GM03348 (cell line): ENCODE measurements at regions not wholly inside any gene's neighbourhood (a gene's known extent, or its start where the extent isn't known, plus 50 kb on each side); places are given as distances from the start of the nearest gene placed in this dataset.

Experiments
- DNase-seq: peaks from one replicate; pipeline ENCODE4 v3.0.0; 2012; ENCODE audit warnings: low spot score

DNA sequence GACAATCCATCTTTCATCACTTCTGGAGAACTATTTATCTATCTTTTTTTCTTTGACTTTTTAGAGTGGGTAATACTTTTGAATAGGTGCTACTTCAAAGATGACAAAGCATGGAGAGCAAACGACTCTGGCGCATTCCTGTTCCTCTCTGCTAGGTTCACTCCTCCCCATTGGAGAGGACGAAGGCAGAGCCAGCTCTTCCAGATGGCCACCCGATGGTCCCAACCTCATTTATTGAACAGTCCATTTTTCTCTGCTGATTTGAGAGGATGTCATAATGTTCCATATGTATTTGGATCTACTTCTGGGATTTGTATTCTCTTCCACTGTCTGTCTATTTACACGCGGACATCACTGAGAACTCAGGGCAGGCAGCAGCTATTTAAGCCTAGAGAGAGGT is 284.3 kb upstream of the CXCR4 start:
- no peak for DNase-seq

DNA sequence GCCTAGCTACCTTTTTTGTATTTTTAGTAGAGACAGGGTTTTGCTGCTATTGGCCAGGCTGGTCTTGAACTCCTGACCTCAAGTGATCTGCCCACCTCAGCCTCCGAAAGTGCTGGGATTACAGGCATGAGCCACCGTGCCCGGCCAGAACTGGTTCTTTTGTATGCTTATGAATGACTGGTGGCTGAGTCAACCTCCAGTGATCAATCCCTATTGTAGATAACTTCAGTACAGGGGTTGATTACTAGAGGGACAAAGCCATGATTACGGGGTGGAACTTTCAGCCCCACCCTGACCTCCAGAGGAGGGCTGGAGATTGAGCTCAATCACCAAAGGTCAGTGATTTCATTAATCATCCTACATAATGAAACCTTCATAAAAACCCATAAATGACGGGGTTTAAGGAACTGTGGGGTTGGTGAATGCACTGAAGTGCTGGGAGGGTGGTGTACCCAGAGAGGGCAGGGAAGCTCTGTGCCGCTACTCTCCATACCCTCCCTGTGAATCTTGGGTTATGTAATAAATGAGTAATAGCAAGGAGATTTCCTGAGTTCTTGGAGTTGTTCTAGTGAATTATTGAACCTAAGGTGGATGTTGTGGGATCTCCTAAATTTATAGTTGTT is 281.8 kb upstream of the CXCR4 start:
- no peak for DNase-seq

DNA sequence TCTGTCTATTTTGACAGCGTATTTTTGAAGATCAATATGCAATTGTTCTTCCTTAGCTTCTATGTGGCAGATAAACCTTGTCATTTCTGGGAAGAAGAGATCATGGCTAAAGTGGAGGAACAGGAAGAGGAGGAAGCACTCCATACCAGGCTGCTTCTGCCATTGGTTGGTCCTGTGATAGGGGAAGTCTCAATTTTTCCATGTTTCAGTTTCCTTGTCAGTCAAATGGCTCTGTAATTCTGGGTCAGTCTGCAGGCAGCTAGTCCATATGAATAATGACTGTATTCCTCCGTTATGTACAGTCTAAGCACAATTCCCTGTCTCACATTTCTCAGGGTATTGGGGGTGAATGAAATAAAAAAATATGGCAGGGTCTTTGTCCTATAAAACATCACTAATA is 277.6 kb upstream of the CXCR4 start:
- DNase-seq: no peak

DNA sequence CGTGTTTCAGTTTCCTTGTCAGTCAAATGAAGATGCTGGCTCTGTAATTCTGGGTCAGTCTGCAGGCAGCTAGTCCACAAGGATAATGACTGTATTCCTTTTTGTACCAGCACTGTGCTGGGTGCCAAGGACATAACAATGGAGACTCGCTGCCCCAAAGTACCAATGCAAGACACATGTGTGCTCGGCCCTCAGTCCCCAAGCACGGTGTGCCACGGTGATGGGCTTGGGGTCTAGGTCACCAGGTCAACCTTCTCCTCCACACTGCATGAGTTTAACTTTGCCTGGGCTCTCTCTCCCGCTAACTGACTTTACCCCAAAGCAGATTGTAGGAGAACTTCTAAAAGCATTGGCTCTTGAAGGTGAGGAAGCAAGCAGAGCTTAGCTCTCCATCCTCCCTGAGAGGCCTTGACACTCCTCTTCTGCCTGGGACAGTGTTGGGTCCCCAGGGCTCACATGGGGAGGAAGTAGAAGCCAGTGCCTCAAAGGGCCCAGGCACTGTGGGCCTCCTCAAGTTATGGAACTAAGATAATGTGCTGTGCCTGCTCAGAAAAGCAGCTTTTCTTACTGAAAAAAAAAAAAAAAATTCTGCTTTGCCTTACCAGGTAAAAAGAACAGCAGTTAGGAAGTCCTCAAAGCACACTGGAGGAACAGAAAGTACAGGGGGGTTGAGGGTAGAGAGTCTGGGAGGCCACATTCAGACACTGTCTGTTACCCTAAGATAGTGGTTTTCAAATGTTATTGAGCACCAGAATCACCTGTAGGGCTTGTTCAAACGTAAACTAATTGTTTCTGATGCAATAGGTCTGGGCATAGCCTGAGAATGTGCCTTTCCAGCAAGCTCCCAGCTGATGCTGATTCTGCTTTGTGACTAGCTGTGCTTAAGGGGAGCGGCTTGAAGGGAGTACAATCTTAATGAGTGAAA is 276.4 kb upstream of the CXCR4 start:
- DNase-seq: no peak

DNA sequence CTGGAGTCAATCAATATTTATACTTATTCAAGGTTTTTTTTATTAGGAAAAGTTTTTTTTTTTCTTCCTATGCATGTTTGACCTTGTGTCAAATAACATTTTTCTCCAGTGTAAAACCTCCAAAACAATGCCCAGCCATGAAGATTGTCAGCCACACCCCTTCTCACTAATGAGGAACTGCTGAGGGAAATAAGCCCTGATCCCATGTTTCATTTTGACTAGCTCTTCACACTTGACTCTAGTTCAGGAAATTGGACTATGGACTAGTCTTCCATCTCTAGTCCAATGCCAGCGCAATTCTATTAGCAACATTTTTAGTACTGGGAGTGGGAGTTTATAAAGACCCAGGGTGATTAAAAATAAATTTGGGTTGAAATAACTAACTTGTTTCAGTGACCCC is 275.6 kb upstream of the CXCR4 start:
- DNase-seq: no peak

DNA sequence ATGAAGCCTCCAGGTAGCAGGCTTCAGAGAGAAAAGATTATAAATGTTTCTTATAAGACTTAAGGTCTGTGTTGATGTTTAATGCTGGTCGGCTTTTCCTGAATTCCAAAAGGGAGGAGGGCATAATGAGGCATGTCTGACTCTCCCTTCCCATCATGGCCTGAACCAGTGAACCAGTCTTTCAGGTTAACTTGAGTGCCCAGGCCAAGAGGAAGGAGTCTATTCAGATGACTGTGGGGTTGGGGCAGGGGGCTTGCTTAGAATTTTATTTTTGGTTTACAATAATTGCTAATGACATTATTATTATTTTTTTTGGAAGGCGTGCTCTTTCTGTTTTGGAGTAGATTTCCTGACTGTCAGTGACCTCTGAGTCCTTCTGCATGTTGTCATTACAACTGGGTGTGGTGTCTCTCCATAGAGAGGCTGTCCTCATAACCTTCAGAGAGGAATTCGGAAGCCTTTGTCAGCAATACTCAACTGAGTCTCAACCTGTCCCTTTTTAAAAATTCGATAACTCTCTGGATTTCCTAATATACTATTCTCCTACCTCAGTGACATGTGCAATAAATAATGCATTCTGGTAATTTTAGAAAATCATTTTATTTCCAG is 275.1 kb upstream of the CXCR4 start:
- DNase-seq: no peak

DNA sequence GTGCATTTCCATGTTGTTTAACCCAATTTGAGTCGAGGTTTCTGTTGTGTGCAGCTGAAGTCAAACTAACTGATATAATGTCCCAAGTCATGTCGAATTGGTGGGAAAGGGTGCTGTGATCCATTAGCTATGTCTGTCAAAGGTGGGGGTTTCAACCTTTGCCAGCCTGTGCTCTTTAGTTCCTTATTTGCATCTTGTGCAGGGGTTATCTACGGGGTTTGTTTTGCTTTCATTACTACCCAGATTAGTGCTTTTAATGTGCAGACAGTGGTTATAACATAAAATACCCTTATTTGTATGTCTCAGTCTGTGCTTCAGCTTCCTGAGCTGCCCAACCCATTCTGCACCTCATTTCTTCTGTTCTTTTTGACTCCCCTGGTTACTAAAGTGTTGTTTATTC is 271.9 kb upstream of the CXCR4 start:
- no peak for DNase-seq

DNA sequence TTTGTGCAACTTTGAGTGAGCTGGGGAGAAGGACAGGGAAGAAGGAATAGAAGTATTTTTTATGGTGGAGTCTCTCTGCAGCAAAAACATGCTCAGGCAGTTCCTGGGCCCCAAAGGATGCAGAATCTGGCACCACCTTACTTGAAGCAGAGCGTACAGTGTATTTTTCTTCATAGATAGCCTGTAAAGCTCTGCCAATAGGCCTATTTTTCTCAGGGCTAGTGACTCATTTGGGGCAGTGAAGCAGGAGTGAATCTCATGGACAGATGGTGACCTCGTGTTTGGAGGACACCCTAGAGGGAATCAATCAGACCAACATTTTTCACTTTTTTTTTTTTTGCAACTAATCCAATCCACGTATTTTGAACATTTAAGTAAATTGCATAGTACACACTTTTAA is 268.1 kb upstream of the CXCR4 start:
- peak; percentile 32 for DNase-seq

DNA sequence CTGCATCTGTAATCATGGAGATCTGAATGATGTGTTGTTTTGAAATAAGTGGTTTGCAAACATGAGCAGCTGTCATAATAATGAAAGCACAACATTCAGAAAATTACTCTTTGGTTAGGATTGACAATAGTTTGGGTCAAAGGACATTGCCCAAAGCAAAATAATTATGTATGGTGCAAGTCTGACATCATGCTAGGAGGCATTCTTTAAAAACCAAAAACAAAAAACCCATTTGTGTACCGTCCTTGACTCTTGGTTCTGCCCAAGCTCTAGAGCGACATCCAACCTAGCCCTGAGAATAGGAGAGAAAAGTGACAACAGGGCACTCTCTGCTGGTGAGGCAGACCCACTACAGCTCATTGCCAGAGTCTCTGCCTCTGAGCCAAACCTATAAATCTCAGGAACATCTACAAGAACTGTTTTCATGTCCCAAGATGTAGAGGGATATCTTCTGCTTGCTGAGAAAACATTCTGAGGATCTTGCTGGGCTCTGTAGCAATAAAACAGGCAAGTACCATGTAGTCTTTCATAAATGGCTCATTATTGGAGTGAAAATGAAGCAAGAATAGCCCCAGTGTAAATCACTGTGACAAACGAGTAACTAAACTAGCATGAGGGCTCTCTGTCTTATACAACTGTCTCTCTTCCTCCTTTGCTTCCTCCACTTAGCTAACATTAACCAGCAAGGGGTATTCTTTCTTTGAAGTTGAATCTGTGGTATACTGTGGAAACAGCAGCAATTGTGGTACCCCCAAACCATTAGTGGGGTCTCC is 266.8 kb upstream of the CXCR4 start:
- no peak for DNase-seq

DNA sequence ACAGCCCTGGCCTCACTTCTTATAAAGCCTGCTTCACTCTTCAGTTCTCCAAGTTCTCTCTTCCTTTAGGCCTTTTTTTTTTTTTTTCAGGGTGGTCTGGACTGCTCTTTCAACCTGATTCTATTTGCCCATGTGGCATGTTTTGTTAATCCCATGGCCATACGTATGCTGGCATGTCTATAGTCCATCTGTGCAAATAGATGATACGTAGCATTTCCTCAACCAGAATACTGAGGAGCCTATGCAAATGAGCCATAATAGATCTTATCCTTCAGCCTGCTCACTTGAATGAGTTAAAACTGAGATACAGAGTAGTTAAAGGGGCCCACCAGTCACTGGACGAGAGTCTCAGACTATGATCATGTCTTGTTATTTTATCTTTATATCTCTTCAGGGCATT is 265.2 kb upstream of the CXCR4 start:
- no peak for DNase-seq

DNA sequence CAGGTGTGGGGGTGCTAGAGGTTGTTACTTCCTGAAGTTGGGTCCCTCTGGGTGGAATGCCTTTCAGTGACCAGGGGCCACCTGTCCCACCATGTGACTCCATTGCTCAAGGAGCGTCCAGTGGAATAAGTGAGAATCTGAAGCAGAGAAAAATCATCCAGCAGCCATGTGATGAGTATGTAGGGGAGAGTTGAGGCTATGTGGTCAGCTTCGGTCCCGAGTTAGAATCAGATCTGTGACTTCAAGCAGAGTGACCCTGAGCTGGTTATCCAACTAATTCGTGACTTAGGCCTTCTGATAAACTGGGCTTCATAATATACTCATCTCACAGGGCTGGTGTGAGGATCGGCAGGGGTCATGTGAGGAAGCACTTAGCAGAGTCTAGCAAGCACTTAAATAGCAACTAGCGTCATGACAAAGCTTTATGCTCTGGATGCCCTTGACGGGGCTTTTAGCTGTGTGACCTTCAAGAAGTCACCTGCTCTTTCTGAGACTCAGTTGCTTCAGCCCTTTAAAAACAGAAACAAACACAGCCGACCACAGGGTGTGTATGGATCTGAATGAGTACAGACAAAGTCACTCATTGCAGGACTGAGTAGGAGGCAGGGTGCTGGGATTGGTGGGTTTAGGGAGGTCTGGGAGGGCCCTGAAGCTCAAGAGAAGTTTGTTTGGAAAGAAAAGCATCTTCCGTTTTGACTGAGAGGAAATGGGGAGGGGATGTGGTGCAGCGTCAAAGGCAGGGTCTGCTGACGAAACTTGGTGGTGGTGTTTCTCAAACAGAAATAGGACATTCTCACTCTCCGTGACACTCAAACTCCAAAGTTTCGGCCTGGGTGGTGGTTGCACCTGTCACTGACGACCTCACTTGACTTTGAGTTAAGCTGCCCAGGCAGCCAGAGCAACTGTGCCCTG is 264.0 kb upstream of the CXCR4 start:
- no peak for DNase-seq

DNA sequence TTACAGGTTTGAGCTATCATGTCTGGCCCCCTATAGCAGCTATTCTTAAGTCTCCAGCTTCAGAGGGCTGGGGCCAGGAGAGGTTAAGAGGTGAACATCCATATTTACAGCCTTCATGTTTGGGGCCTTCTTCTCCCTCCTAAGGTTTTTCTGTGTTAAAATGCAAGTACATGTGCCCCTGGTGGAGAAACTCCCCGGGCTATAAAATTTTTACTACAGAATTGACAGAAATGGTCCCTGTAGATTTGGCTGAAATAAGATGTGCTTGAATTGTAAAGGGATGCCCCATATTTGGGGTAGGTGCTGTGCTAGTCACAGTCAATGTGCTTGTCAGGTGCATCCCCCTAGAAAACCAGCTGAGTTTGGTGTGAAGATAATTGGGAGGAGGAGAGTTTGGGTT is 263.3 kb upstream of the CXCR4 start:
- DNase-seq: no peak

DNA sequence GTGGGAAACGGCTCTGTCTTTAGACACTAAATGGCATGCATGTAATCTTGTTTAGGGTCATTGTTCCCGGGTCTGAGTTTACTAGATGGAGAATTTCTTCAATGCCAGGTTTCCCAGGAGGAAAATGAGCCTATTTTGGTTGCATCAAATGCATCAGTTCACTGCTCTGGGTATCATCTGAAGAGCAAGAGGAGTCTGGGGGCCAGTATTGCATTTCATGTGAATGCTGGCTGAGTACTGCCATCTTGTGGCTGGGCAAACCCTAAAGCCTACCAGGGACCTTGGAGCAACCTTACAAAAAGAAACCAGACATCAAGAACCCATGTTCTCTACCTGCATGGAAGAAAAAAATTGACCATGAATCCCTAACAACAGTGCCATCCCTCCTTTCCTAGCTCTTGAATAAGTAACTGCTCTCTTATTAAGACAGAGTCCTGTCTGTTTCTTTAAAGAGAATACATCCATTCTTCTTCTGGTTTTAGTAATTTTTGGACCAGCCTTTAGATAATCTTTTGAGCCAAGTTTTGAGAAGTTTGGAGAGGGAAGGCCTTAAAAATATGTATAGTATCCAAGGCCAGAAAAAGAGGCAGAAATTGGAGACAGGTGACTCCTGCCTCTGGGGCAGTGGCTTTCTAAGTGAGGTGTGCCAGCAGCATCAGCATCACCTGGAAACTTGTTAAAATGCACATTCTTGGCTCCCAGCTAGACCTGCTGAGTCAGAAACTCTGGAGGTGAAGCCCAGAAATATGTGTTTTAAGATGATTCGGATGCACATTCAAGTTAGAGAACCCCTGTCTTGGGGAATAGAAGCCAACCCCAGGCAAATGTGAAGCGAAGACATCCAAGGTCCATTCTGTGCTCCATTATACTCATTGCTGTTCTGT is 261.0 kb upstream of the CXCR4 start:
- DNase-seq: peak; percentile 38

DNA sequence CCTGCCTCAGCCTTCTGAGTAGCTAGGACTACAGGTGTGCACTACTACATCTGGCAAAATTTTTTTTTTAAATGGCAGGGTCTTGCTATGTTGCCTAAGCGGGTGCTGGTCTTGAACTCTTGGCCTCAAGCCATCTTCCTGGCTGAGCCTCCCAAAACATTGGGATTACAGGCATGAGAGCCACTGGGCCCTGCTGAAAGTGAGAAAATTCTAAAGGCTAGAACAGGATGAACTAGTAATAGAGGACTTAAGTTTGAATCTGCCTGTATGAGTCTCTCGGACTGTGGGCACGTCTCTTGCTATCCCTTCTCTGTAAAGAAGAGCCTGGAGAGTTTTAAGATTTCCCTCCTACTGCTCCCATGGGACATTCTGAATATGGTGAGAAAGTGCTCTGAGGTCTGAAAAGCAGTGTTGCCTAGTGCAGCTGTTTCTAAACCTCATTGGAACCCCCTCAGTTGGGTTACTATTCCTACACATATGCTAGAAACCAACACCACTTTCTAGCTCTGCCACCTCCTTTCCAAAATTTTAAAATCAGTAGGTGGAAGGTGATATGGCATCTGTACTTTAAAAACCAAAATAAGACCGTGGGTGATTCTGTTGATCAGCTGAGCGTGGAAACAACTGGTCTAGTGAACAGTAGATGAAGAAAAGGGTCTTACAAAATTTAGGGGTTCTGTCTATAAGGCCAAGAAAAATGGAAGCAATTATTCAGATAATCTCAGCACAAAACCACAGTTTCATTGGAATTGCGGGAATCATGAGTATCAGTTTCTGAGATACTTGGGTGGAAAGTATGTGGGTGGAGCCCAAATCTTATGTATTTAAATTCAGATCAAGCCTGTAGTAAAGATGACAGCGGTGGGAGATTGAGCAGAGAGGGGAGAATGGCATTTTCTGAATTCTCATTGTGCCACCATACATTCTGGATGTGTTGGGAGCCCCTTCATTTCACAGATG is 259.8 kb upstream of the CXCR4 start:
- no peak for DNase-seq

DNA sequence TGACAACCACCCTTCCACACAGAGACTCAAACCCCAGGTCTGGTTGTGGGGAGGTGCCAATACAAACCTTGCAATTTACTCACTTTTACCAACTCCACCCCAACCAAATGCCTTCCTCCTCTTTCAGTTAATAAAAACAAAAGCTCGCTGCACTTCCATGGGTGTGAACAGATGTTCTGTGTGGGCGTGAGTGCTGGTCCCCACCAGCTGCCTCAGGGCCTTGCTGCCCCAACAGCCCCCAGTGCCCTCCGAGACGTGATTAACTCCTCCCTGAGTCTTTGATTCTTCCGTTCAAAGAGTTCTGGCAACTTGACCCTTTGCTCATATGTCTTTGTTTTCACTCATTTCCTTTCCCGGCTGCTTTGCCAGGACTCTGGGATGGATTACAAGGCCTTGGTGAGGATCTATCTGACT is 258.9 kb upstream of the CXCR4 start:
- peak; percentile 12 for DNase-seq

DNA sequence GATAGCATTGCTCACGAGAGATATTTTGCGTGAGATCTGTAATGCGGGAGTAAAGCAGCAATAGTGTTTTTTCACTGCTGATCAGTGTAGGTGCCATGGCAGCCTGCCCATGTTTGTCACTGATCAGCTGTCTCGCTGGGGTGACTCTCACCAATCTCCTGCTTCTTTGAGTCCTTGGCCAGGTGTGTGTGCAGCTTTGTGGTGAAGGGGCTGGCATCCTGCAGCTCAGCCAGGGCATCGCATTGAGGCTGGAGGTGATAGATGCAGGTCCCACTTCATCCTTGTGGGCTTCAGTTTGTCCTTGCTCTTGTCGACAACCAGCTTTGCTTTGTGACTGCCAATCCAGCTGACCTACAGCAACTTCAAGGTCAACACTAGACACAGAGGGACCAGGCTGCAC is 258.3 kb upstream of the CXCR4 start:
- no peak for DNase-seq

DNA sequence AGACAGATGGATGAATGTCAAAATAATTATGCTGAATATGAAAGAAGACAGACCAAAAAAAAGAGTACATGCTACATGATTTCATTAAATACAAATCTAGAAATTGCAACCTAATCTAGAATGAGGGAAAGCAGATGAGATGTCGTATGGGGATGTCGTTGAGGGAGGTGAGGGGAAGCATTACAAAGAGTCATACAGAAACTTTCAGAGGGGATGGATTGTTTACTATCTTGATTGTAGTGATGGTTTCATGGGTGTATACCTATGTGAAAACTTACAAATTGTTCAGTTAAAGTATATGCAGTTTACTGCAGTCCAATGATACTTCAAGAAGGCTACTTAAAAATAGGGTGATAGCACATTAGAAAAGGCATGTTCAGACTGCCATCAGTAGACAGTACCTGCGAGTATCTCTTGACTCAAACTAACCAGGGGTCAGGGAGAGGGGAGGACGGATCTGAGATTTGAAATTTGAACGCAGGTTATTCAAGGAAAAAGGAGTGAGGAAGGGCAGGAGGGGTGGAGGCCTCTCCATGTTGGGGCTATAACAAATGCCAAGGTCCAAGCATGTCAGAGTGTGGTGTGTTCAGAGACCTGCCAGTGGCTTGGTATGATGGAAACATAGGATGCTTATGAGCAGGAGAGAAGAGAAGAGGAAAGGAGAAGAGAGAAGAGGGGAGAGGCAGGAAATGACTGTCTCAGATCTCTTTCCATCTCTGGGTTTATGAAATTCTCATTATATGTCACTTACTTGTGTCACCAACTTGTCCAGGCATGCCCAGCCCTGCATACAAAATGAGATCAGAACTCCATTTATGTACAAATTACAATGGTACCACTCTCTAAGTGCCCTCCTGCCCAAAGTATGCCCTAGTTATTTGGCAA is 257.3 kb upstream of the CXCR4 start:
- DNase-seq: no peak

DNA sequence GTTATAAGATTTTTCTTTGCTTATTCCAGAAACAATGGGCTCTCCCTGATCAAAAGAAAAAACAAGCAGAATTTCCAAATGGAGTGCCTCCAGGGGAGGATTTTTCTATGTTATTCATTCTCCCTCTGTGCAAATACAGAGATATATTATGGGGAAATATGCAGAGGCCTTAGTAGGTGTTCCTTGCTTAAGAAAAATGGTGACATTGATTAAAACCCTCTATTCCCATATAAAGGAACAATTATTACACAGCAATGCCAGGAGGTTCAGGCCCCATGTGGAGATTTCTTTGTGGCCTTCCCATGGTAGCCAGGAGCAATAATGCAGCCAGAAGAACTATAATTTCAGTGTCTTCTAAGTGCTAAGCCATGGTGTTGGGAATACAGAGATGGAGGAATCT is 255.9 kb upstream of the CXCR4 start:
- no peak for DNase-seq
